PFSK-1 (cell line): ENCODE measurements at regions not wholly inside any gene's neighbourhood (a gene's known extent, or its start where the extent isn't known, plus 50 kb on each side); places are given as distances from the start of the nearest gene placed in this dataset.

ENCODE experiments used
- FOXP2 ChIP-seq: optimal IDR thresholded peaks from 2 replicates; pipeline ENCODE3; 2011; ENCODE audit warnings: borderline replicate concordance, control low read depth, inconsistent platforms; ENCODE audit not compliant: insufficient read depth; ENCODE audit errors: extremely low read length, extremely low read depth
- POLR2AphosphoS5 ChIP-seq: IDR thresholded peaks from 2 replicates; pipeline ENCODE4 v1.6.1; 2012; ENCODE audit warnings: low read depth, mild to moderate bottlenecking, control low read depth, low read length, moderate library complexity
- SIN3A ChIP-seq: IDR thresholded peaks from 2 replicates; pipeline ENCODE4 v1.6.1; 2012; ENCODE audit warnings: mild to moderate bottlenecking, low read length, moderate library complexity, borderline replicate concordance; ENCODE audit not compliant: insufficient read depth
- TAF1 ChIP-seq: IDR thresholded peaks from 2 replicates; pipeline ENCODE4 v1.6.1; 2012; ENCODE audit warnings: low read length, control low read depth, borderline replicate concordance; ENCODE audit not compliant: insufficient read depth
- TF ChIP-seq, protein P1 (sequence below), 2 experiments: IDR thresholded peaks; 2 replicates each; pipeline versions ENCODE4 v1.6.1 to v1.8.0; 2011 to 2012; ENCODE audit warnings: low read depth in 2 of 2, low read length in 2 of 2, control low read depth in 1 of 2, inconsistent platforms in 1 of 2, mild to moderate bottlenecking in 1 of 2, moderate library complexity in 1 of 2; ENCODE audit not compliant: insufficient read depth in 1 of 2

DNA sequence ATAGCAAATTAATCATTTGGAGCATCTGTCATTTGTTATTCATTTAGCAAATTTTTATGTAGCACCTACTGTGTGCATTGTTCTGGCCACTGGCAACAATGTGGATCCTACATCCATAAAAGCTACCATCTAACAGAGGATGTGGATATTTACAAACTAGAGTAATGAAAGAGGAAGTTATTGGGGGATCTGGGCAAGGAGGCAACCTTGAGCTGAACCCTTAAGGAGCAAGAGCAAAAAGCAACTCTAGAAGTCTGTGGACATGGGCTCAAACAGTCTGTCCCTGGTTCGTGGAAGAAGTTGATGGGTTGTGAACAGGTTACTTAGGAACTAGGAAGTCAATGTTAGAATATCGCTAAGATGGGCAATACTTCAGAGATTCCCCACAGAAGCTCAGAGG lies 259.9 kb downstream of the SYK start:
- TF ChIP-seq, protein P1, sequence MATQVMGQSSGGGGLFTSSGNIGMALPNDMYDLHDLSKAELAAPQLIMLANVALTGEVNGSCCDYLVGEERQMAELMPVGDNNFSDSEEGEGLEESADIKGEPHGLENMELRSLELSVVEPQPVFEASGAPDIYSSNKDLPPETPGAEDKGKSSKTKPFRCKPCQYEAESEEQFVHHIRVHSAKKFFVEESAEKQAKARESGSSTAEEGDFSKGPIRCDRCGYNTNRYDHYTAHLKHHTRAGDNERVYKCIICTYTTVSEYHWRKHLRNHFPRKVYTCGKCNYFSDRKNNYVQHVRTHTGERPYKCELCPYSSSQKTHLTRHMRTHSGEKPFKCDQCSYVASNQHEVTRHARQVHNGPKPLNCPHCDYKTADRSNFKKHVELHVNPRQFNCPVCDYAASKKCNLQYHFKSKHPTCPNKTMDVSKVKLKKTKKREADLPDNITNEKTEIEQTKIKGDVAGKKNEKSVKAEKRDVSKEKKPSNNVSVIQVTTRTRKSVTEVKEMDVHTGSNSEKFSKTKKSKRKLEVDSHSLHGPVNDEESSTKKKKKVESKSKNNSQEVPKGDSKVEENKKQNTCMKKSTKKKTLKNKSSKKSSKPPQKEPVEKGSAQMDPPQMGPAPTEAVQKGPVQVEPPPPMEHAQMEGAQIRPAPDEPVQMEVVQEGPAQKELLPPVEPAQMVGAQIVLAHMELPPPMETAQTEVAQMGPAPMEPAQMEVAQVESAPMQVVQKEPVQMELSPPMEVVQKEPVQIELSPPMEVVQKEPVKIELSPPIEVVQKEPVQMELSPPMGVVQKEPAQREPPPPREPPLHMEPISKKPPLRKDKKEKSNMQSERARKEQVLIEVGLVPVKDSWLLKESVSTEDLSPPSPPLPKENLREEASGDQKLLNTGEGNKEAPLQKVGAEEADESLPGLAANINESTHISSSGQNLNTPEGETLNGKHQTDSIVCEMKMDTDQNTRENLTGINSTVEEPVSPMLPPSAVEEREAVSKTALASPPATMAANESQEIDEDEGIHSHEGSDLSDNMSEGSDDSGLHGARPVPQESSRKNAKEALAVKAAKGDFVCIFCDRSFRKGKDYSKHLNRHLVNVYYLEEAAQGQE (IDR thresholded peaks at IDR 0.05; ENCODE audit: insufficient read depth in 1 of 2, low read depth in 2 of 2, low read length in 2 of 2), result no peak
- no peak for TF ChIP-seq POLR2AphosphoS5
- no peak for TF ChIP-seq SIN3A
- TF ChIP-seq TAF1, result no peak
- TF ChIP-seq FOXP2, result no peak
